ENCODE measurements at regions not wholly inside any gene's neighbourhood (a gene's known extent, or its start where the extent isn't known, plus 50 kb on each side); places are given as distances from the start of the nearest gene placed in this dataset.

- H3K4me3 ChIP-seq (ENCODE audit: low read length), result no peak overlapping the region
- no peak overlapping the region for H3K4me2 ChIP-seq (ENCODE audit: low read depth, low read length)
- no peak for TF ChIP-seq EZH2 (optimal IDR thresholded peaks at IDR 0.05; ENCODE audit: low read depth, low read length)
- TF ChIP-seq CTCF (IDR thresholded peaks at IDR 0.05; ENCODE audit: low read length), result no peak
- TF ChIP-seq EZH2phosphoT487 (IDR thresholded peaks at IDR 0.05; ENCODE audit: low read length), result no peak
- H3K36me3 ChIP-seq (replicated peaks; ENCODE audit: insufficient read depth, low read length), result no peaks in the 10 kb centered on the region
- H3K27ac ChIP-seq (ENCODE audit: low read length), result no peak overlapping the region
- H4K20me1 ChIP-seq (ENCODE audit: insufficient read depth, low read length), result no peaks in the 10 kb centered on the region
- H2AFZ ChIP-seq (ENCODE audit: low read length), result no peak overlapping the region
- no peaks in the 10 kb centered on the region for H3F3A ChIP-seq (ENCODE audit: insufficient read depth, low read length)
- no peak overlapping the region for H3K9ac ChIP-seq (ENCODE audit: low read length)
- DNase-seq, result no peak
- H3K9me2 ChIP-seq (replicated peaks; ENCODE audit: insufficient read depth, low read length), result no peaks in the 10 kb centered on the region
- H3K79me2 ChIP-seq (ENCODE audit: low read length), result no peaks in the 10 kb centered on the region
- H3K9me3 ChIP-seq (replicated peaks; ENCODE audit: insufficient read depth, low read length), result no peaks in the 10 kb centered on the region
- no peaks in the 10 kb centered on the region for H3K4me1 ChIP-seq (ENCODE audit: low read length)
- H3K27me3 ChIP-seq (replicated peaks; ENCODE audit: insufficient read depth, low read length), result no peaks in the 10 kb centered on the region
Observed at GRCh38 chr12:45633733-45634132, 95.8 kb upstream of the ARID2 start.

- H3K79me2 ChIP-seq (ENCODE audit: low read length), result no peaks in the 10 kb centered on the region
- DNase-seq, result no peak
- no peaks in the 10 kb centered on the region for H3K9me3 ChIP-seq (replicated peaks; ENCODE audit: insufficient read depth, low read length)
- no peaks in the 10 kb centered on the region for H3K9me2 ChIP-seq (replicated peaks; ENCODE audit: insufficient read depth, low read length)
- H3K27me3 ChIP-seq (replicated peaks; ENCODE audit: insufficient read depth, low read length), result no peaks in the 10 kb centered on the region
- no peak overlapping the region for H2AFZ ChIP-seq (ENCODE audit: low read length)
- H3K4me1 ChIP-seq (ENCODE audit: low read length), result no peaks in the 10 kb centered on the region
- H3K4me2 ChIP-seq (ENCODE audit: low read depth, low read length), result no peak overlapping the region
- no peak for TF ChIP-seq EZH2 (optimal IDR thresholded peaks at IDR 0.05; ENCODE audit: low read depth, low read length)
- no peak for TF ChIP-seq EZH2phosphoT487 (IDR thresholded peaks at IDR 0.05; ENCODE audit: low read length)
- TF ChIP-seq CTCF (IDR thresholded peaks at IDR 0.05; ENCODE audit: low read length), result no peak
- H3F3A ChIP-seq (ENCODE audit: insufficient read depth, low read length), result no peaks in the 10 kb centered on the region
- no peaks in the 10 kb centered on the region for H3K36me3 ChIP-seq (replicated peaks; ENCODE audit: insufficient read depth, low read length)
- no peak overlapping the region for H3K27ac ChIP-seq (ENCODE audit: low read length)
- no peak overlapping the region for H3K4me3 ChIP-seq (ENCODE audit: low read length)
- no peak overlapping the region for H3K9ac ChIP-seq (ENCODE audit: low read length)
- H4K20me1 ChIP-seq (ENCODE audit: insufficient read depth, low read length), result no peaks in the 10 kb centered on the region
Observed at GRCh38 chr12:45634273-45634917, 95.1 kb upstream of the ARID2 start.

GRCh38 chr12:45637242-45637641 is 92.3 kb upstream of the ARID2 start:
- Histone ChIP-seq H2AFZ (ENCODE audit: low read length) (no peak overlapping the region), H3K27ac (ENCODE audit: low read length) (no peak overlapping the region), H3K9ac (ENCODE audit: low read length) (no peak overlapping the region), H3F3A (ENCODE audit: insufficient read depth, low read length) (no peaks in the 10 kb centered on the region), H3K27me3 (replicated peaks; ENCODE audit: insufficient read depth, low read length) (no peaks in the 10 kb centered on the region), H4K20me1 (ENCODE audit: insufficient read depth, low read length) (no peaks in the 10 kb centered on the region), H3K4me2 (ENCODE audit: low read depth, low read length) (no peak overlapping the region), H3K79me2 (ENCODE audit: low read length) (no peaks in the 10 kb centered on the region), H3K4me3 (ENCODE audit: low read length) (no peak overlapping the region), H3K9me2 (replicated peaks; ENCODE audit: insufficient read depth, low read length) (no peaks in the 10 kb centered on the region), H3K4me1 (ENCODE audit: low read length) (no peaks in the 10 kb centered on the region), H3K36me3 (replicated peaks; ENCODE audit: insufficient read depth, low read length) (no peaks in the 10 kb centered on the region), H3K9me3 (replicated peaks; ENCODE audit: insufficient read depth, low read length) (no peaks in the 10 kb centered on the region)
- TF ChIP-seq EZH2phosphoT487 (IDR thresholded peaks at IDR 0.05; ENCODE audit: low read length) (no peak), CTCF (IDR thresholded peaks at IDR 0.05; ENCODE audit: low read length) (no peak), EZH2 (optimal IDR thresholded peaks at IDR 0.05; ENCODE audit: low read depth, low read length) (no peak)
- DNase-seq, result no peak

Data from MM.1S (cell line).